ENCODE measurements at regions not wholly inside any gene's neighbourhood (a gene's known extent, or its start where the extent isn't known, plus 50 kb on each side); places are given as distances from the start of the nearest gene placed in this dataset.

DNA sequence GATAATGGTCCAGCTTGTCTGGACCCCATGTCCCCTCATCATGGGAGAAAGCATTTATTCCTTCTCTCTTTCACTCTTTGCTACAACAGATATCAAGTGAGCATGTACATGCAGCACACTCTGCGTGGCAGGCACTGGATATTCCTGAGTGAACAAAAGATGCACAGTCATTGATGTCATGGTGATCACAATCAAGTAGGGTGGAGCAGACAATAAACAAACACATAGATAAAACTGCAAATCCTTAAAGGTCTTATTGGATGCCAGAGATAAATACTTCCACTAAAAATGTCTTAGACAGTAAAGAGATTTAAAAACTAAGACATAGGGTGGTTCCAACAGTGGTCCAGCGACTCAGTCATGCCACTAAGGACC lies 178.0 kb downstream of the ZC3H11B start:
- TF ChIP-seq, protein P1, sequence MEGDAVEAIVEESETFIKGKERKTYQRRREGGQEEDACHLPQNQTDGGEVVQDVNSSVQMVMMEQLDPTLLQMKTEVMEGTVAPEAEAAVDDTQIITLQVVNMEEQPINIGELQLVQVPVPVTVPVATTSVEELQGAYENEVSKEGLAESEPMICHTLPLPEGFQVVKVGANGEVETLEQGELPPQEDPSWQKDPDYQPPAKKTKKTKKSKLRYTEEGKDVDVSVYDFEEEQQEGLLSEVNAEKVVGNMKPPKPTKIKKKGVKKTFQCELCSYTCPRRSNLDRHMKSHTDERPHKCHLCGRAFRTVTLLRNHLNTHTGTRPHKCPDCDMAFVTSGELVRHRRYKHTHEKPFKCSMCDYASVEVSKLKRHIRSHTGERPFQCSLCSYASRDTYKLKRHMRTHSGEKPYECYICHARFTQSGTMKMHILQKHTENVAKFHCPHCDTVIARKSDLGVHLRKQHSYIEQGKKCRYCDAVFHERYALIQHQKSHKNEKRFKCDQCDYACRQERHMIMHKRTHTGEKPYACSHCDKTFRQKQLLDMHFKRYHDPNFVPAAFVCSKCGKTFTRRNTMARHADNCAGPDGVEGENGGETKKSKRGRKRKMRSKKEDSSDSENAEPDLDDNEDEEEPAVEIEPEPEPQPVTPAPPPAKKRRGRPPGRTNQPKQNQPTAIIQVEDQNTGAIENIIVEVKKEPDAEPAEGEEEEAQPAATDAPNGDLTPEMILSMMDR (IDR thresholded peaks at IDR 0.05): no peak
- Mint-ChIP-seq H3K36me3 (ENCODE audit: low read depth) (no peaks in the 10 kb centered on the region), H3K4me3 (no peak overlapping the region), H3K27ac (no peak overlapping the region), H3K9me3 (no peaks in the 10 kb centered on the region), H3K4me1 (no peaks in the 10 kb centered on the region), H3K27me3 (ENCODE audit: low read depth, poor library complexity) (peaks cover 4% of the 10 kb centered on the region)
- DNase-seq: no peak

DNA sequence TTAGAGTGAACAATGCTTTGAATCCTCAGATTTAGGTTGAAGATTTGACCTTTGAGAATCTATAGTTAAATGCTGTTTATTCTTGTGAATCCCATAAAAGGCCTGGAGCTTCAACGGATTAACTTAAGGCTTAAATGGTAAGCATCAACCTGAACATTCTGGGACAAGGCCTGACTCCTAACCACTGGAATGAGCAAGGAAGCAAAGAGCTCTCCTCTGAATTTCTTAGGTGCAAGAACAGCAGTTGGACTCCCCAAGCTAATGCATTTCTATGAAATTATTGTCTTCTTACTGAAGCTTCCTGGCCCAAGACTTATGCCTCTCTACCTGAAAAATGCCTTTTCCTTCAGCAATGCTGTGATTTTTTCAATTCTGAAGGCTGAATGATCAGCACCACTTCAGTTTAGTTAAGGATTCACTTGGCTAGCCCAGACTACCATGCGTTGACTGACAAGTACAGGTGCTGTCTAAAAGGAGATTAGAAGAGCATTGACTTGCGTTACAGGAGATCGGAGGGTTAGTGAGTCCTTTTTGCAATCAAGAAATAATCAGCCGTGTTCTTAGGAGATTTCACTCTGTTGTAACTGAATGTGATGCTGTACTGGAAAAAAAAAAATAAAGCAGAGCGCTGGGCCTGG lies 178.5 kb downstream of the ZC3H11B start:
- no peak overlapping the region for H3K4me3 Mint-ChIP-seq
- no peaks in the 10 kb centered on the region for H3K36me3 Mint-ChIP-seq (ENCODE audit: low read depth)
- H3K4me1 Mint-ChIP-seq: no peaks in the 10 kb centered on the region
- DNase-seq: no peak
- no peaks in the 10 kb centered on the region for H3K9me3 Mint-ChIP-seq
- TF ChIP-seq, protein P1 (IDR thresholded peaks at IDR 0.05): no peak
- H3K27ac Mint-ChIP-seq: no peak overlapping the region
- H3K27me3 Mint-ChIP-seq (ENCODE audit: low read depth, poor library complexity): peaks cover 4% of the 10 kb centered on the region

DNA sequence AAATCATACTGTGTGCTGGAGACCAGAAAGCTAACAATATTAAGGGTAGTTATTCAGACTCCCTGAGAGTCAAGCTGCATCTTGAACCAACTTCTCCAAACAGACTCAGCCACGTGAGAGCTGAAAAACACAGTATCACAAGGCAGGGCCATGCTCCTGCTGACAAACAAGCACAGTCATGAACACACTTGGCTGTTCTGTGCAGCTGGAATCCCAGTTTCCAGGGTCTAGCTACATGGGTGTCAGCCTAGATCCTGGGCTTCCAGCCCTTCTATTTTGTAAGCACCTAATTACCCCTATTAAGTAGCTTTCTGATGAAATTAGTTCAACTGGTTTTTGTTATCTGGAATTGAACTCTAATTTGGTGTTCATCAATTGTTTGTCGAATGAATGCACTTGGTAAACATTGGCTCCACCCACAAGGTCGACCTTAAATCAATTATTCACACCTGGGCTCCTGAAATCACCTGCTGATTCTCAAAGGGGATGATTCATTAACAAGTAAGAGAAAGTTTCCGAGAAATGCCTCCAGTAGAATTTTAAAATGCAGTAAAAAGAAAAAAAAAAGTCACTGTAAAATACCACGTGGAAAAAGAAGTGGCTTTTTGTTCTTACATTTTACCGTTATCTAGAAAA lies 179.3 kb downstream of the ZC3H11B start:
- no peak for DNase-seq
- TF ChIP-seq, protein P1 (IDR thresholded peaks at IDR 0.05): no peak
- no peaks in the 10 kb centered on the region for H3K27me3 Mint-ChIP-seq (ENCODE audit: low read depth, poor library complexity)
- H3K27ac Mint-ChIP-seq: no peak overlapping the region
- H3K36me3 Mint-ChIP-seq (ENCODE audit: low read depth): no peaks in the 10 kb centered on the region
- no peaks in the 10 kb centered on the region for H3K4me1 Mint-ChIP-seq
- H3K4me3 Mint-ChIP-seq: no peak overlapping the region
- no peaks in the 10 kb centered on the region for H3K9me3 Mint-ChIP-seq

DNA sequence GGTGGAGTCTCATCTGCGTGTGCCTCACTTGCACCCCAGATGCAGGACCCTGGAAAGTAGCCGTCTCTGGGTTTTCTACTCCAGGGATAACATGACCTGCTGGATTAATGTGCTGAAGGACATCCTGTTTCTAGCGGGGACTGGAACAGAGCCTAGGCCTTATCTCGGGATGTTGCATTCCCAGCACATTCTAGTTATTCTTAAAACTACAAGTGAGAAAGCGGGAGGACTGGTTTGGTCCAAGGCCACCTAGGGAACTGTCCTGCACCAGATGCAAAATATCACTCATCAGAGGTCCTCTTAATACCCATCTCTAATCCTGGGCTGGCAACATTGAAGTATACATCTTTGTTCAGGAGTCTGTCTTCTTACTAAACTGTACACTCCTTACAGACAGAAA lies 179.9 kb downstream of the ZC3H11B start:
- H3K4me1 Mint-ChIP-seq: no peaks in the 10 kb centered on the region
- no peak for DNase-seq
- H3K27ac Mint-ChIP-seq: no peak overlapping the region
- H3K36me3 Mint-ChIP-seq (ENCODE audit: low read depth): no peaks in the 10 kb centered on the region
- H3K27me3 Mint-ChIP-seq (ENCODE audit: low read depth, poor library complexity): no peaks in the 10 kb centered on the region
- TF ChIP-seq, protein P1 (IDR thresholded peaks at IDR 0.05): no peak
- H3K4me3 Mint-ChIP-seq: no peak overlapping the region
- no peaks in the 10 kb centered on the region for H3K9me3 Mint-ChIP-seq

- Mint-ChIP-seq H3K27ac (no peak overlapping the region), H3K9me3 (no peaks in the 10 kb centered on the region), H3K27me3 (ENCODE audit: low read depth, poor library complexity) (no peaks in the 10 kb centered on the region), H3K36me3 (ENCODE audit: low read depth) (no peaks in the 10 kb centered on the region), H3K4me3 (no peak overlapping the region), H3K4me1 (no peaks in the 10 kb centered on the region)
- no peak for DNase-seq
- TF ChIP-seq, protein P1 (IDR thresholded peaks at IDR 0.05): no peak
These were observed 180.7 kb downstream of the ZC3H11B start for GRCh38 chr1:219432191-219432606.

DNA sequence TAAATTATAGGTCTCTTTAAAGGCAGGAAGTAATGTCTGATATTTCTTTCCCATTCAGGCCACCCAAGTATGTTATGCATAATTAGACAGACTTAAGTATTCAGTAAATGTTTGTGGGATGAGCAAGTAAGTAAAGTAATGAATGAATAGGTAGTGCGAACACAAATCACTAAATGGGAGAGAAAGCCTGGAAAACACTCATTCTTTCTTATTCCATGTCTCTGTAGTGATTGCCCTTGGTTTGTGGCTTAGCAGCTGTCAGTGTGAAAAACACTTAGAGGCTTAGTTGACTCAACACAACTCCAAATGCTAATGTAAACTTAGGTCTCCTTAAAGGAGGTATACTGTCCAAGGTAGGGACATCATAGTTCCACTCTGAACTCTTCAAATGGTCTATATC lies 182.5 kb downstream of the ZC3H11B start:
- H3K36me3 Mint-ChIP-seq (ENCODE audit: low read depth): no peaks in the 10 kb centered on the region
- H3K27me3 Mint-ChIP-seq (ENCODE audit: low read depth, poor library complexity): no peaks in the 10 kb centered on the region
- no peaks in the 10 kb centered on the region for H3K4me1 Mint-ChIP-seq
- H3K9me3 Mint-ChIP-seq: no peaks in the 10 kb centered on the region
- H3K4me3 Mint-ChIP-seq: no peak overlapping the region
- TF ChIP-seq, protein P1 (IDR thresholded peaks at IDR 0.05): no peak
- no peak for DNase-seq
- H3K27ac Mint-ChIP-seq: no peak overlapping the region
